Right atrium auricular region (tissue), 2 donors: ENCODE measurements at regions not wholly inside any gene's neighbourhood (a gene's known extent, or its start where the extent isn't known, plus 50 kb on each side); places are given as distances from the start of the nearest gene placed in this dataset.

ENCODE experiments used
- DNase-seq: peaks from one replicate; pipeline ENCODE4 v3.0.0-alpha.2; 2019; ENCODE audit warnings: low spot score
- H3K27ac ChIP-seq, 2 donors: fragments of 200-600 bp; sonication (generic); 1 replicate in 1 of 2; 2 replicates in 1 of 2; pipeline ENCODE4 v1.5.1; 2016 to 2019
- H3K27me3 ChIP-seq, 2 donors: fragments of 200-600 bp; sonication (generic); one replicate each; pipeline versions ENCODE4 v1.5.1 to v1.6.0; 2017 to 2019
- H3K36me3 ChIP-seq: fragments of 200-600 bp; sonication (generic); one replicate; pipeline ENCODE4 v1.5.1; 2016
- H3K4me1 ChIP-seq, 2 donors: fragments of 200-600 bp; sonication (generic); one replicate each; pipeline versions ENCODE4 v1.5.1 to v1.6.0; 2017 to 2019
- H3K4me3 ChIP-seq, 2 donors: fragments of 200-600 bp; sonication (generic); 1 replicate in 1 of 2; 2 replicates in 1 of 2; pipeline ENCODE4 v1.5.1; 2017 to 2019; ENCODE audit warnings: mild to moderate bottlenecking in 1 of 2, moderate library complexity in 1 of 2
- H3K9me3 ChIP-seq, 2 donors: fragments of 200-600 bp; sonication (generic); one replicate each; pipeline ENCODE4 v1.5.1; 2019
- TF ChIP-seq, protein P1 (sequence below), 2 donors: fragments of 200-600 bp; sonication (generic); IDR thresholded peaks; one replicate each; pipeline ENCODE4 v1.5.1; 2019; ENCODE audit warnings: antibody characterized with exemption in 2 of 2

GRCh38 chr9:86521322-86521721 is 167.1 kb upstream of the TUT7 start:
- no peak for DNase-seq
- H3K9me3 ChIP-seq = no peaks in the 10 kb centered on the region
- TF ChIP-seq, protein P1, sequence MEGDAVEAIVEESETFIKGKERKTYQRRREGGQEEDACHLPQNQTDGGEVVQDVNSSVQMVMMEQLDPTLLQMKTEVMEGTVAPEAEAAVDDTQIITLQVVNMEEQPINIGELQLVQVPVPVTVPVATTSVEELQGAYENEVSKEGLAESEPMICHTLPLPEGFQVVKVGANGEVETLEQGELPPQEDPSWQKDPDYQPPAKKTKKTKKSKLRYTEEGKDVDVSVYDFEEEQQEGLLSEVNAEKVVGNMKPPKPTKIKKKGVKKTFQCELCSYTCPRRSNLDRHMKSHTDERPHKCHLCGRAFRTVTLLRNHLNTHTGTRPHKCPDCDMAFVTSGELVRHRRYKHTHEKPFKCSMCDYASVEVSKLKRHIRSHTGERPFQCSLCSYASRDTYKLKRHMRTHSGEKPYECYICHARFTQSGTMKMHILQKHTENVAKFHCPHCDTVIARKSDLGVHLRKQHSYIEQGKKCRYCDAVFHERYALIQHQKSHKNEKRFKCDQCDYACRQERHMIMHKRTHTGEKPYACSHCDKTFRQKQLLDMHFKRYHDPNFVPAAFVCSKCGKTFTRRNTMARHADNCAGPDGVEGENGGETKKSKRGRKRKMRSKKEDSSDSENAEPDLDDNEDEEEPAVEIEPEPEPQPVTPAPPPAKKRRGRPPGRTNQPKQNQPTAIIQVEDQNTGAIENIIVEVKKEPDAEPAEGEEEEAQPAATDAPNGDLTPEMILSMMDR (IDR thresholded peaks at IDR 0.05) = no peak
- H3K36me3 ChIP-seq = no peaks in the 10 kb centered on the region
- no peak overlapping the region for H3K4me3 ChIP-seq
- no peaks in the 10 kb centered on the region for H3K27me3 ChIP-seq
- no peaks in the 10 kb centered on the region for H3K4me1 ChIP-seq
- no peak overlapping the region for H3K27ac ChIP-seq

DNA sequence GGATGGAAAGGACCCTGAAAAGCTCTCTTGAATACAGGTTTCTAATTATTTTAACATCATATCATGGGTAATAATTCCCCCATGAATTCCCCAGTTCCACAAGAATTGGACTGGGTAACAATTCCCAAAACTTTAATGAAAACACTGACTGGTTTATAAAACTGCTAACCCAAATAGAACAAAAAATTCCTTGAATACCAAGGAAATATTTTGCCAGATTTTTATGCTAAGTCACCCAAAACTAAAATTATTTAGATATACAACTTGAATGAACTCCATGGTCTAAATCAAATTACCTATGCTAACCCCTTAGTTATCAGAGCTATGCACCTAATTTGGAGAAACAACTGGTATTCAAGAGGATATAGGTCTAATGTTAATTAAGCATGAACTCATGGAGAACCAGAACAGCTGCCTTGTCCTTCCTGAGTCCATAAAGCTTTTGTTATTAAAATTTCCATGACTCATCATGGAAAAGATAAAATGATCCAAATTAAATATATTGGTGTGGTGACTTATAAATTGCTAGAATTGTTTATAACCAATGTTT is 164.9 kb upstream of the TUT7 start:
- Histone ChIP-seq H3K27ac (no peak overlapping the region), H3K4me1 (no peaks in the 10 kb centered on the region)
- TF ChIP-seq, protein P1 (IDR thresholded peaks at IDR 0.05) = no peak

GRCh38 chr9:86517475-86517874 is 163.3 kb upstream of the TUT7 start:
- H3K36me3 ChIP-seq = no peaks in the 10 kb centered on the region
- DNase-seq = no peak
- H3K27me3 ChIP-seq = no peaks in the 10 kb centered on the region
- H3K4me1 ChIP-seq = no peaks in the 10 kb centered on the region
- H3K4me3 ChIP-seq = no peak overlapping the region
- no peak overlapping the region for H3K27ac ChIP-seq
- H3K9me3 ChIP-seq = no peaks in the 10 kb centered on the region
- TF ChIP-seq, protein P1 (IDR thresholded peaks at IDR 0.05) = no peak

More for the DNA sequence above, 164.9 kb upstream of the TUT7 start:
- no peak for DNase-seq
- H3K4me3 ChIP-seq = no peak overlapping the region
- no peaks in the 10 kb centered on the region for H3K36me3 ChIP-seq
- H3K27me3 ChIP-seq = no peaks in the 10 kb centered on the region
- no peaks in the 10 kb centered on the region for H3K9me3 ChIP-seq

- no peaks in the 10 kb centered on the region for H3K36me3 ChIP-seq
- H3K4me1 ChIP-seq = no peaks in the 10 kb centered on the region
- TF ChIP-seq, protein P1 (IDR thresholded peaks at IDR 0.05) = no peak
- H3K27ac ChIP-seq = no peak overlapping the region
- H3K27me3 ChIP-seq = no peaks in the 10 kb centered on the region
- no peak for DNase-seq
- no peak overlapping the region for H3K4me3 ChIP-seq
- no peaks in the 10 kb centered on the region for H3K9me3 ChIP-seq
Measured at GRCh38 chr9:86516564-86516963, 162.4 kb upstream of the TUT7 start.

DNA sequence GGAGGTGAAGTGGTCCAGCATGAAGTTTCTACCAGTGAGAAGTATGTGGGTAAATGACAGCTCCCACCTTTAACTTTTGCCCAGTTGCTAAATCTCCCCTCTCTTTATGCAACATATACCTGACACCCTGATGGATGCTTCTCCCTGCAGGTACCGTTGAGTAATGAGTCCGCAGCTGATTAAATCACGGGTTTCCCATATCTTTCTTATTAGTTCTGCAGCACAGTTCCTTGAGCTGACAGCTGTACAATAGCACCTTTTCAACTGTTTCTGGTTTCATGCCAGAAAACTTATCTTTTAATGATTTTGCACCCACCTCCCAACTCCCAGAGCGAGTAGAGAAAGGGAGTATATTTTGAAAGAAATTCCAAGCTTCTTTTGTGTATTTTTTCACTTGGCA is 161.0 kb upstream of the TUT7 start:
- Histone ChIP-seq H3K36me3 (no peaks in the 10 kb centered on the region), H3K4me3 (no peak overlapping the region), H3K27ac (no peak overlapping the region), H3K27me3 (no peaks in the 10 kb centered on the region), H3K9me3 (no peaks in the 10 kb centered on the region), H3K4me1 (no peaks in the 10 kb centered on the region)
- TF ChIP-seq, protein P1 (IDR thresholded peaks at IDR 0.05) = no peak
- DNase-seq = no peak

- Histone ChIP-seq H3K9me3 (no peaks in the 10 kb centered on the region), H3K27me3 (no peaks in the 10 kb centered on the region), H3K4me3 (no peak overlapping the region), H3K27ac (no peak overlapping the region), H3K36me3 (no peaks in the 10 kb centered on the region), H3K4me1 (no peaks in the 10 kb centered on the region)
- TF ChIP-seq, protein P1 (IDR thresholded peaks at IDR 0.05) = no peak
- no peak for DNase-seq
Measured at GRCh38 chr9:86513429-86513828, 159.2 kb upstream of the TUT7 start.
